Right lobe of liver (tissue), 4 donors: ENCODE measurements at regions not wholly inside any gene's neighbourhood (a gene's known extent, or its start where the extent isn't known, plus 50 kb on each side); places are given as distances from the start of the nearest gene placed in this dataset.

Source experiments
- POLR2A ChIP-seq: fragments of 450-650 bp; IDR thresholded peaks from one replicate; pipeline ENCODE4 v1.6.1; 2017; ENCODE audit warnings: antibody characterized with exemption, mild to moderate bottlenecking
- TF ChIP-seq, protein P1 (sequence below), 4 donors: fragments of 200-600 bp in 3 of 4; fragments of 450-650 bp in 1 of 4; IDR thresholded peaks; one replicate each; pipeline versions ENCODE4 v1.5.1 to v1.8.0; 2016 to 2022; ENCODE audit warnings: antibody characterized with exemption in 4 of 4, mild to moderate bottlenecking in 2 of 4
- donor health status: DM: no; HTN: no; CAD: no.
- donor health status: DM: no; HTN: no; CAD: no.
- donor health status: DM: no; HTN: yes; CAD: no.

GRCh38 chr11:116413301-116414242, 359.2 kb downstream of the BUD13 start:
- TF ChIP-seq, protein P1, sequence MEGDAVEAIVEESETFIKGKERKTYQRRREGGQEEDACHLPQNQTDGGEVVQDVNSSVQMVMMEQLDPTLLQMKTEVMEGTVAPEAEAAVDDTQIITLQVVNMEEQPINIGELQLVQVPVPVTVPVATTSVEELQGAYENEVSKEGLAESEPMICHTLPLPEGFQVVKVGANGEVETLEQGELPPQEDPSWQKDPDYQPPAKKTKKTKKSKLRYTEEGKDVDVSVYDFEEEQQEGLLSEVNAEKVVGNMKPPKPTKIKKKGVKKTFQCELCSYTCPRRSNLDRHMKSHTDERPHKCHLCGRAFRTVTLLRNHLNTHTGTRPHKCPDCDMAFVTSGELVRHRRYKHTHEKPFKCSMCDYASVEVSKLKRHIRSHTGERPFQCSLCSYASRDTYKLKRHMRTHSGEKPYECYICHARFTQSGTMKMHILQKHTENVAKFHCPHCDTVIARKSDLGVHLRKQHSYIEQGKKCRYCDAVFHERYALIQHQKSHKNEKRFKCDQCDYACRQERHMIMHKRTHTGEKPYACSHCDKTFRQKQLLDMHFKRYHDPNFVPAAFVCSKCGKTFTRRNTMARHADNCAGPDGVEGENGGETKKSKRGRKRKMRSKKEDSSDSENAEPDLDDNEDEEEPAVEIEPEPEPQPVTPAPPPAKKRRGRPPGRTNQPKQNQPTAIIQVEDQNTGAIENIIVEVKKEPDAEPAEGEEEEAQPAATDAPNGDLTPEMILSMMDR (IDR thresholded peaks at IDR 0.05) = no peak
- no peak for TF ChIP-seq POLR2A
